Neuron (in vitro differentiated cells): ENCODE measurements at regions not wholly inside any gene's neighbourhood (a gene's known extent, or its start where the extent isn't known, plus 50 kb on each side); places are given as distances from the start of the nearest gene placed in this dataset.

Experiments
- H2AFZ ChIP-seq: one replicate; pipeline ENCODE4 v1.6.1; 2013; ENCODE audit warnings: low read depth, mild to moderate bottlenecking, inconsistent platforms, low read length, moderate library complexity
- H3K27me3 ChIP-seq: one replicate; pipeline ENCODE4 v1.6.1; 2013; ENCODE audit warnings: low read length; ENCODE audit not compliant: insufficient read depth
- H3K36me3 ChIP-seq: one replicate; pipeline ENCODE4 v1.6.1; 2013; ENCODE audit warnings: low read length; ENCODE audit not compliant: insufficient read depth
- H3K4me1 ChIP-seq: one replicate; pipeline ENCODE4 v1.6.1; 2013; ENCODE audit warnings: low read length; ENCODE audit not compliant: insufficient read depth
- H3K4me3 ChIP-seq: 2 replicates; pipeline ENCODE4 v1.5.1; 2013; ENCODE audit warnings: mild to moderate bottlenecking, low read length, moderate library complexity
- H3K9me3 ChIP-seq: one replicate; pipeline ENCODE4 v1.6.1; 2013; ENCODE audit warnings: low read length

- Histone ChIP-seq H3K4me3 (no peak overlapping the region), H3K27me3 (no peaks in the 10 kb centered on the region), H3K9me3 (no peaks in the 10 kb centered on the region), H3K36me3 (no peaks in the 10 kb centered on the region), H3K4me1 (peaks cover under 1% of the 10 kb centered on the region), H2AFZ (no peak overlapping the region)
These were observed 155.9 kb upstream of the TLE3 start for GRCh38 chr15:70253461-70254156.

- Histone ChIP-seq H2AFZ (no peak overlapping the region), H3K36me3 (no peaks in the 10 kb centered on the region), H3K4me1 (peaks cover 7% of the 10 kb centered on the region), H3K9me3 (no peaks in the 10 kb centered on the region), H3K4me3 (no peak overlapping the region), H3K27me3 (no peaks in the 10 kb centered on the region)
These were observed 155.2 kb upstream of the TLE3 start for GRCh38 chr15:70252951-70253320.

GRCh38 chr15:70252056-70252950, 154.6 kb upstream of the TLE3 start:
- Histone ChIP-seq H2AFZ (no peak overlapping the region), H3K36me3 (no peaks in the 10 kb centered on the region), H3K4me1 (peaks cover 10% of the 10 kb centered on the region), H3K9me3 (no peaks in the 10 kb centered on the region), H3K27me3 (no peaks in the 10 kb centered on the region), H3K4me3 (no peak overlapping the region)

- Histone ChIP-seq H3K9me3 (no peaks in the 10 kb centered on the region), H2AFZ (no peak overlapping the region), H3K27me3 (no peaks in the 10 kb centered on the region), H3K36me3 (no peaks in the 10 kb centered on the region), H3K4me3 (no peak overlapping the region), H3K4me1 (peaks cover 10% of the 10 kb centered on the region)
These were observed 153.7 kb upstream of the TLE3 start for GRCh38 chr15:70251246-70251990.

- H3K27me3 ChIP-seq = no peaks in the 10 kb centered on the region
These were observed 152.8 kb upstream of the TLE3 start for GRCh38 chr15:70250208-70251201.

GRCh38 chr15:70249616-70250015, 151.9 kb upstream of the TLE3 start:
- Histone ChIP-seq H3K9me3 (no peaks in the 10 kb centered on the region), H3K4me1 (peaks cover 10% of the 10 kb centered on the region), H3K4me3 (no peak overlapping the region), H2AFZ (no peak overlapping the region), H3K27me3 (no peaks in the 10 kb centered on the region), H3K36me3 (no peaks in the 10 kb centered on the region)

More at GRCh38 chr15:70250208-70251201, 152.8 kb upstream of the TLE3 start:
- H3K4me1 ChIP-seq = peaks cover 10% of the 10 kb centered on the region
- no peak overlapping the region for H2AFZ ChIP-seq
- no peaks in the 10 kb centered on the region for H3K9me3 ChIP-seq
- no peak overlapping the region for H3K4me3 ChIP-seq
- H3K36me3 ChIP-seq = no peaks in the 10 kb centered on the region

- Histone ChIP-seq H3K4me1 (peaks cover 10% of the 10 kb centered on the region), H2AFZ (no peak overlapping the region), H3K36me3 (no peaks in the 10 kb centered on the region), H3K27me3 (no peaks in the 10 kb centered on the region), H3K9me3 (no peaks in the 10 kb centered on the region), H3K4me3 (no peak overlapping the region)
These were observed 150.7 kb upstream of the TLE3 start for GRCh38 chr15:70248116-70249025.

GRCh38 chr15:70247281-70247680, 149.6 kb upstream of the TLE3 start:
- no peak overlapping the region for H3K4me3 ChIP-seq
- H3K9me3 ChIP-seq = no peaks in the 10 kb centered on the region
- no peak overlapping the region for H2AFZ ChIP-seq
- H3K4me1 ChIP-seq = peaks cover 10% of the 10 kb centered on the region
- H3K36me3 ChIP-seq = no peaks in the 10 kb centered on the region
- no peaks in the 10 kb centered on the region for H3K27me3 ChIP-seq

- Histone ChIP-seq H3K4me3 (no peak overlapping the region), H2AFZ (no peak overlapping the region), H3K9me3 (no peaks in the 10 kb centered on the region), H3K27me3 (no peaks in the 10 kb centered on the region), H3K36me3 (no peaks in the 10 kb centered on the region), H3K4me1 (peaks cover 10% of the 10 kb centered on the region)
These were observed 149.0 kb upstream of the TLE3 start for GRCh38 chr15:70246623-70247220.

GRCh38 chr15:70245932-70246622, 148.4 kb upstream of the TLE3 start:
- H3K36me3 ChIP-seq = no peaks in the 10 kb centered on the region
- H3K4me3 ChIP-seq = no peak overlapping the region
- no peaks in the 10 kb centered on the region for H3K9me3 ChIP-seq
- peaks cover 10% of the 10 kb centered on the region for H3K4me1 ChIP-seq
- H3K27me3 ChIP-seq = no peaks in the 10 kb centered on the region
- no peak overlapping the region for H2AFZ ChIP-seq

- H3K36me3 ChIP-seq = no peaks in the 10 kb centered on the region
- H3K9me3 ChIP-seq = no peaks in the 10 kb centered on the region
- no peak overlapping the region for H2AFZ ChIP-seq
- no peaks in the 10 kb centered on the region for H3K27me3 ChIP-seq
- no peak overlapping the region for H3K4me3 ChIP-seq
- H3K4me1 ChIP-seq = peaks cover 10% of the 10 kb centered on the region
These were observed 147.3 kb upstream of the TLE3 start for GRCh38 chr15:70244978-70245542.
